Neural crest cell (in vitro differentiated cells): ENCODE measurements at regions not wholly inside any gene's neighbourhood (a gene's known extent, or its start where the extent isn't known, plus 50 kb on each side); places are given as distances from the start of the nearest gene placed in this dataset.

Experiments used
- DNase-seq: peaks from one replicate; pipeline ENCODE4 v3.0.0; 2021; ENCODE audit warnings: low read depth, mixed read lengths, low spot score
- H3K27ac Mint-ChIP-seq: one replicate; pipeline ENCODE4 v1.8.0; 2021; ENCODE audit warnings: mild to moderate bottlenecking, mixed read lengths; ENCODE audit not compliant: unreplicated experiment
- H3K27me3 Mint-ChIP-seq: 2 replicates; pipeline ENCODE4 v1.8.0; 2021; ENCODE audit warnings: low read depth, mild to moderate bottlenecking, mixed read lengths
- H3K36me3 Mint-ChIP-seq: 2 replicates; pipeline ENCODE4 v1.8.0; 2021; ENCODE audit warnings: low read depth, mild to moderate bottlenecking, mixed read lengths
- H3K4me1 Mint-ChIP-seq: 2 replicates; pipeline ENCODE4 v1.8.0; 2021; ENCODE audit warnings: mixed read lengths
- H3K4me3 Mint-ChIP-seq: one replicate; pipeline ENCODE4 v1.8.0; 2021; ENCODE audit warnings: mild to moderate bottlenecking, mixed read lengths
- H3K9me3 Mint-ChIP-seq: 2 replicates; pipeline ENCODE4 v1.8.0; 2021; ENCODE audit warnings: mixed read lengths
- TF ChIP-seq, protein P1 (sequence below): fragments of 200-600 bp; sonication (generic); conservative IDR thresholded peaks from 2 replicates; pipeline ENCODE4 v1.5.0; 2021; ENCODE audit warnings: antibody characterized with exemption, mild to moderate bottlenecking

DNA sequence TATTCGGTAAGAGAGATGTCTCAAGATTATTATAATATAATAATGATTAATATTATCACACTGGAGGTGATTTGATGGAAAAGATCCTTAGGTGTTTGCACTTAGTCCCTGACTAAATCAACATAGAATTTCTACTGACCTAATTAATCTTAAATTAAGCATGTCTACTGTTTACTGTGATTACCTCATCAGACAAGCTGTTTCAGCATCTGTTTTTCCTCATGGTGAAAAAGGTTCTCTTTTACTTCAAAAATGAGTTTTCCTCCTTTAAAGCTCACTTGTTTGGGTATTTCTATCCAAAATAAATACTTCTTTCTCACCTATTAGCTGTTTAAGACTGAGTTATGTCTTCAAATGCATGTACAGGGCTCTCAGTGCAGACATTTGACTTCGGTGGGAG lies 407.8 kb downstream of the NKX6-1 start:
- peaks cover 2% of the 10 kb centered on the region for H3K9me3 Mint-ChIP-seq
- no peaks in the 10 kb centered on the region for H3K27me3 Mint-ChIP-seq
- H3K36me3 Mint-ChIP-seq, result no peaks in the 10 kb centered on the region
- DNase-seq, result no peak
- H3K27ac Mint-ChIP-seq, result no peak overlapping the region
- TF ChIP-seq, protein P1, sequence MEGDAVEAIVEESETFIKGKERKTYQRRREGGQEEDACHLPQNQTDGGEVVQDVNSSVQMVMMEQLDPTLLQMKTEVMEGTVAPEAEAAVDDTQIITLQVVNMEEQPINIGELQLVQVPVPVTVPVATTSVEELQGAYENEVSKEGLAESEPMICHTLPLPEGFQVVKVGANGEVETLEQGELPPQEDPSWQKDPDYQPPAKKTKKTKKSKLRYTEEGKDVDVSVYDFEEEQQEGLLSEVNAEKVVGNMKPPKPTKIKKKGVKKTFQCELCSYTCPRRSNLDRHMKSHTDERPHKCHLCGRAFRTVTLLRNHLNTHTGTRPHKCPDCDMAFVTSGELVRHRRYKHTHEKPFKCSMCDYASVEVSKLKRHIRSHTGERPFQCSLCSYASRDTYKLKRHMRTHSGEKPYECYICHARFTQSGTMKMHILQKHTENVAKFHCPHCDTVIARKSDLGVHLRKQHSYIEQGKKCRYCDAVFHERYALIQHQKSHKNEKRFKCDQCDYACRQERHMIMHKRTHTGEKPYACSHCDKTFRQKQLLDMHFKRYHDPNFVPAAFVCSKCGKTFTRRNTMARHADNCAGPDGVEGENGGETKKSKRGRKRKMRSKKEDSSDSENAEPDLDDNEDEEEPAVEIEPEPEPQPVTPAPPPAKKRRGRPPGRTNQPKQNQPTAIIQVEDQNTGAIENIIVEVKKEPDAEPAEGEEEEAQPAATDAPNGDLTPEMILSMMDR, result no peak
- H3K4me1 Mint-ChIP-seq, result peaks cover 14% of the 10 kb centered on the region
- no peak overlapping the region for H3K4me3 Mint-ChIP-seq

DNA sequence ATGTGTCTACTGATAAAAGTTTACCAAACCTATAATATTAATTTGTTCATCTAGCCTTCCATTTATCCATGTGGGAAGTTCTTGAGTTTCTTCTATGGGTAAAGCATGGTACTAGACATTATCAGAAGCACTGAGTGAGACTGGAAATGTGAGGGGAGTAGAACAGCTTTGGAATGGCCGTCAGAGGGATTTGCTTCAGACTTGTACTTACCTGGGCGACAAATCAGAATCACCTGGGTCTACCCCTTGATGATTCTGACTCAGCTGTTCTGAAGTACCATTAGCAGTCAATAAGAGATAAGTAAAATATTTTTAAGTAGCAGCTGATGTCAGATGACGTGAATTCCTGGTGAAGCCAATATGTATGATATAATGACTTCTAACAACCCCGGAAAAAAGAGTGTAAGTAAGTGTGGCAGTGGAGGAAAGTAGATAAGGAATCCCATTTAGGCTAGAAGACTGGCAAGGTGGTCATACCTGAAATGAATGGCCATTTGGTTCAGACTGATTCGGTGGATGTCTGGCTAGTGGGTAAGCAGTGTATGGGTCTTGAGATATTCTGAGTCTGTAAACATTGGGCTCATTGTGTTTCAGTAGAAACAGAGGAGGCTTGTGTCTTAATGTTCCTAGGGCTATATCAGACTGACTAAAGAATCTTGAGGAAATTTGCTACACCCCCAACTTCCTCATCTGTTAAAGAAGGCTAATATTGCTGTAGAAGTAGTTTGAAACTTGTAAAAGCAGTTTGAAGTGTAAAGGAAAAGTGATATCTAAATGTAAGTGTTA lies 409.2 kb downstream of the NKX6-1 start:
- Mint-ChIP-seq H3K9me3 (peaks cover 6% of the 10 kb centered on the region), H3K36me3 (no peaks in the 10 kb centered on the region), H3K27ac (peak overlapping the region; percentile 58), H3K4me1 (peaks cover 14% of the 10 kb centered on the region), H3K4me3 (peak overlapping the region; percentile 24), H3K27me3 (no peaks in the 10 kb centered on the region)
- DNase-seq, result no peak
- TF ChIP-seq, protein P1, result no peak

DNA sequence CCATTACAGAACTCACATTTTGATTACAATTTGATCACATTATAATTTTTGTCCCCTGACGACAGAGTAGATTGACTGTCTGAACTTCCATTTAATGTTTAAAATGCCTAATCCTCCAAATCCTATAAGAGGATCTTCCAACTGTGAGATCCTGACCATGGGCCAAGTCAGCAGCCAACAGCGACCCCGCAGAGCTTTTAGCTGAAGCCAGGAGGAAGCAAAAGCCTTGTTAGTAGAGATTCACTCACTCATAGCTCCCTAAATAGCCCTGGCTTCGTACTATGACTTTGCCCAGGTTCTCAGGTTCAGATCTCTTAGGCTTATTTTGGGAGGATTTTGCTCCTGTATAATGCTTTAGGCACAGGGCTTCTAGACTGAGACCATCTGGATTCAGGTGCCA lies 413.1 kb downstream of the NKX6-1 start:
- Mint-ChIP-seq H3K4me1 (peaks cover 14% of the 10 kb centered on the region), H3K36me3 (no peaks in the 10 kb centered on the region), H3K27me3 (no peaks in the 10 kb centered on the region), H3K27ac (no peak overlapping the region), H3K4me3 (no peak overlapping the region), H3K9me3 (peaks cover 6% of the 10 kb centered on the region)
- TF ChIP-seq, protein P1, result no peak
- DNase-seq, result no peak

DNA sequence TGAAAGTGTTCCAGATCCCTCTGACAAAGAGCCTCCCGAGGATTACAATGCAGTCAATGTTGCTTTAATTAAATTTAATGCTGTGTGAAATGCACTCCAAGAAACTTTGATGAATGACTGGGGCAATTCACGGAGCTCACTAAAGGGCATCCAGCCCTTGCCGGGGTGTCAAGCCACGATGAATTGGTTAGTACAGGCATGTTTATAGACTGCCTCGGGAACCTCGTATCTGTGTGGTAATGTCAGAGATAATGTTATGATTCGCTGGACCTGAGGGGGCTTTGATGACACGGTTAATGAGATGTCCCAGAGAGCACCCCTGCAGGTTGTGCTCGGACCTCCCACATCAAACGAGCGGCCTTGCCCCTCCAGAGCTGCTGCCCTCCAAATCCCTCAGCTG lies 428.8 kb downstream of the NKX6-1 start:
- DNase-seq, result peak; percentile 3
- peaks cover 14% of the 10 kb centered on the region for H3K27me3 Mint-ChIP-seq
- H3K4me3 Mint-ChIP-seq, result no peak overlapping the region
- peaks cover 3% of the 10 kb centered on the region for H3K36me3 Mint-ChIP-seq
- H3K9me3 Mint-ChIP-seq, result peaks cover 3% of the 10 kb centered on the region
- H3K4me1 Mint-ChIP-seq, result peaks cover 12% of the 10 kb centered on the region
- H3K27ac Mint-ChIP-seq, result no peak overlapping the region
- TF ChIP-seq, protein P1, result no peak

DNA sequence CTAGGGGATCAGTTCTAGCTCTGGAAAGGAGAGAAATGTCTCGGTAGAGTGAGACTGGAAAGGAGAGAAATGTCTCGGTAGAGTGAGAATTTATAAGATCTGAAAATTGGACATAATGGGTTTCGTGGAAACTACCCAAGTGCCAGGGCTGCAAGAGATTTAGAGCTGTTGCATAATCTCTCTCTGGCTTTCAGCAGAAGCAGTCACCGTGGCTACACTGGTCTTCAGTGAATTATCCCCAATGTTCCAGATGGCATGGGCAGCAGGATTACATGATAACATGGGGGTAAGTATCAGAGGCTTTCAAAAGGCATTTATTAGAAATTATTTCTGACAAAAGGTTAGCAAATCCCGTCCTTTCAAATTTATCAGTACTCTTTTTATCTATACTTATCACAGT lies 435.5 kb downstream of the NKX6-1 start:
- peaks cover 7% of the 10 kb centered on the region for H3K4me1 Mint-ChIP-seq
- no peak for DNase-seq
- no peaks in the 10 kb centered on the region for H3K36me3 Mint-ChIP-seq
- TF ChIP-seq, protein P1, result no peak
- H3K27ac Mint-ChIP-seq, result no peak overlapping the region
- peaks cover 5% of the 10 kb centered on the region for H3K27me3 Mint-ChIP-seq
- no peak overlapping the region for H3K4me3 Mint-ChIP-seq
- no peaks in the 10 kb centered on the region for H3K9me3 Mint-ChIP-seq
